PFSK-1 (cell line): ENCODE measurements at regions not wholly inside any gene's neighbourhood (a gene's known extent, or its start where the extent isn't known, plus 50 kb on each side); places are given as distances from the start of the nearest gene placed in this dataset.

Experiments used
- FOXP2 ChIP-seq: optimal IDR thresholded peaks from 2 replicates; pipeline ENCODE3; 2011; ENCODE audit warnings: borderline replicate concordance, control low read depth, inconsistent platforms; ENCODE audit not compliant: insufficient read depth; ENCODE audit errors: extremely low read length, extremely low read depth
- POLR2AphosphoS5 ChIP-seq: IDR thresholded peaks from 2 replicates; pipeline ENCODE4 v1.6.1; 2012; ENCODE audit warnings: low read depth, mild to moderate bottlenecking, control low read depth, low read length, moderate library complexity
- SIN3A ChIP-seq: IDR thresholded peaks from 2 replicates; pipeline ENCODE4 v1.6.1; 2012; ENCODE audit warnings: mild to moderate bottlenecking, low read length, moderate library complexity, borderline replicate concordance; ENCODE audit not compliant: insufficient read depth
- TAF1 ChIP-seq: IDR thresholded peaks from 2 replicates; pipeline ENCODE4 v1.6.1; 2012; ENCODE audit warnings: low read length, control low read depth, borderline replicate concordance; ENCODE audit not compliant: insufficient read depth
- TF ChIP-seq, protein P1 (sequence below), 2 experiments: IDR thresholded peaks; 2 replicates each; pipeline versions ENCODE4 v1.6.1 to v1.8.0; 2011 to 2012; ENCODE audit warnings: low read depth in 2 of 2, low read length in 2 of 2, control low read depth in 1 of 2, inconsistent platforms in 1 of 2, mild to moderate bottlenecking in 1 of 2, moderate library complexity in 1 of 2; ENCODE audit not compliant: insufficient read depth in 1 of 2

DNA sequence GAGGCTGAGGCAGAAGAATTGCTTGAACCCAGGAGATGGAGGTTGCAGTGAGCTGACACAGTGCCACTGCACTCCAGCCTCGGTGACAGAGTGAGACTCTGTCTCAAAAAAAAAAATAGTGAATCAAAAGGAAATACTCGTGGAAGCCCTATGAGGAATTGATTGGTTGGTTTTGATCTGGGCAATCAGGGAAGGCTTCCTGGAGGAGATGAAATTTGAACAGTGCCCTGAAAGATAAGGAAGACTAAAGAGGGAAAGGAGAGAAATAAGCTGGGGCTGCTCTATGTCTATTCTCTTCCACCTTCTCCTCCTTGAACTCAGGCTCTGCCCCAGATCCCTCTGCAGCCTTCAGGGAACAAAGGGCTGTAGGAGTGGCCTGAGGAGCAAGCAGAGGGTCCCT is 54.1 kb downstream of the IRF2BPL start:
- TF ChIP-seq FOXP2 (no peak), TAF1 (no peak), SIN3A (no peak), POLR2AphosphoS5 (no peak)
- TF ChIP-seq, protein P1, sequence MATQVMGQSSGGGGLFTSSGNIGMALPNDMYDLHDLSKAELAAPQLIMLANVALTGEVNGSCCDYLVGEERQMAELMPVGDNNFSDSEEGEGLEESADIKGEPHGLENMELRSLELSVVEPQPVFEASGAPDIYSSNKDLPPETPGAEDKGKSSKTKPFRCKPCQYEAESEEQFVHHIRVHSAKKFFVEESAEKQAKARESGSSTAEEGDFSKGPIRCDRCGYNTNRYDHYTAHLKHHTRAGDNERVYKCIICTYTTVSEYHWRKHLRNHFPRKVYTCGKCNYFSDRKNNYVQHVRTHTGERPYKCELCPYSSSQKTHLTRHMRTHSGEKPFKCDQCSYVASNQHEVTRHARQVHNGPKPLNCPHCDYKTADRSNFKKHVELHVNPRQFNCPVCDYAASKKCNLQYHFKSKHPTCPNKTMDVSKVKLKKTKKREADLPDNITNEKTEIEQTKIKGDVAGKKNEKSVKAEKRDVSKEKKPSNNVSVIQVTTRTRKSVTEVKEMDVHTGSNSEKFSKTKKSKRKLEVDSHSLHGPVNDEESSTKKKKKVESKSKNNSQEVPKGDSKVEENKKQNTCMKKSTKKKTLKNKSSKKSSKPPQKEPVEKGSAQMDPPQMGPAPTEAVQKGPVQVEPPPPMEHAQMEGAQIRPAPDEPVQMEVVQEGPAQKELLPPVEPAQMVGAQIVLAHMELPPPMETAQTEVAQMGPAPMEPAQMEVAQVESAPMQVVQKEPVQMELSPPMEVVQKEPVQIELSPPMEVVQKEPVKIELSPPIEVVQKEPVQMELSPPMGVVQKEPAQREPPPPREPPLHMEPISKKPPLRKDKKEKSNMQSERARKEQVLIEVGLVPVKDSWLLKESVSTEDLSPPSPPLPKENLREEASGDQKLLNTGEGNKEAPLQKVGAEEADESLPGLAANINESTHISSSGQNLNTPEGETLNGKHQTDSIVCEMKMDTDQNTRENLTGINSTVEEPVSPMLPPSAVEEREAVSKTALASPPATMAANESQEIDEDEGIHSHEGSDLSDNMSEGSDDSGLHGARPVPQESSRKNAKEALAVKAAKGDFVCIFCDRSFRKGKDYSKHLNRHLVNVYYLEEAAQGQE (IDR thresholded peaks at IDR 0.05; ENCODE audit: insufficient read depth in 1 of 2, low read depth in 2 of 2, low read length in 2 of 2), result no peak

DNA sequence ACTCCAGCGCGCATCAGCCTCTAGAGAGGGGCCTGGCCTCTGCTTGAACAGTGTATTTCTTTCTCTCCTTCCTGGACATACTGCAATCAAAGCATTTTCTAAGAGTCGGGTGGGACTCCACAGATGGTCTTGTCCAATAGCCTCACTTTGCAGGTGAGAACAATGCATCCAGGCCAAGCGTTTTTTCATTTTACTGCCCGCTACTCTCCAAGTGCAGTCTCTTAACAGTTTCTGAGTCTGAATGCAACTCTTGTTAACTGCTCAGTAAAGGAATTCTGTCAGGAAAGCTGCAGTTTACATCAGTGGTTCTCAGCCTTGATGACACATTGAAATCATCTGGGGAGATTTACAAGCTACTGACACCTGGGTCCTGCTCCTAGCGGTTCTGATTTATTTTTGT is 57.0 kb downstream of the IRF2BPL start:
- TF ChIP-seq FOXP2 (no peak), TAF1 (no peak), SIN3A (no peak), POLR2AphosphoS5 (no peak)
- TF ChIP-seq, protein P1 (IDR thresholded peaks at IDR 0.05; ENCODE audit: insufficient read depth in 1 of 2, low read depth in 2 of 2, low read length in 2 of 2), result no peak

DNA sequence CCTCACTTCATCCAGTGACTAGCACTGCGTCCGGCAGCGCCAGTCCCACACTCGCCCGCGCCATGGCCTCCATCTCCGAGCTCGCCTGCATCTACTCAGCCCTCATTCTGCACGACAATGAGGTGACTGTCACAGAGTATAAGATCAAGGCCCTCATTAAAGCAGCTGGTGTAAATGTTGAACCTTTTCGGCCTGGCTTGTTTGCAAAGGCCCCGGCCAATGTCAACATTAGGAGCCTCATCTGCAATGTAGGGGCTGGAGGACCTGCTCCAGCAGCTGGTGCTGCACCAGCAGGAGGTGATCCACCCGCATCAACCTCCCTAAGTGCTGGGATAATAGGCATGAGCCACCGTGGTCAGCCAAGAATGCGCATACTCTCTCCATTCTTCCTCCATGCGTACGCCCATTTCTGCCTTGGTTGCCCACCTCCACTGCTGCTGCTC is 59.9 kb downstream of the IRF2BPL start:
- TF ChIP-seq, protein P1 (IDR thresholded peaks at IDR 0.05; ENCODE audit: insufficient read depth in 1 of 2, low read depth in 2 of 2, low read length in 2 of 2), result no peak
- TF ChIP-seq SIN3A (no peak), FOXP2 (no peak), TAF1 (no peak), POLR2AphosphoS5 (no peak)

DNA sequence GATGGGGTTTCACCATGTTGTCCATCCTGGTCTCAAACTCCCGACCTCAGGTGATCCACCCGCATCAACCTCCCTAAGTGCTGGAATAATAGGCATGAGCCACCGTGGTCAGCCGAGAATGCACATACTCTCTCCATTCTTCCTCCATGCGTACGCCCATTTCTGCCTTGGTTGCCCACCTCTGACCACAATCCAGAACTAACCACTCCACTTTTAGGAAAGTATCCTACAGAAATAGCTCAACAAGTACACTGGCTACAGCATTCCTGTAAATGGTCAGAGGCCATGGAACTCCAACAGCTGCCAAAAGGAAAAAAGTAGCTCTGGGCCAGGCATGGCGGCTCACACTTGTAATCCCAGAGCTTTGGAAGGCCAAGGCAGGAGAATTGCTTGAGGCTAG is 60.7 kb downstream of the IRF2BPL start:
- TF ChIP-seq FOXP2, result no peak
- no peak for TF ChIP-seq SIN3A
- no peak for TF ChIP-seq TAF1
- TF ChIP-seq, protein P1 (IDR thresholded peaks at IDR 0.05; ENCODE audit: insufficient read depth in 1 of 2, low read depth in 2 of 2, low read length in 2 of 2), result no peak
- TF ChIP-seq POLR2AphosphoS5, result no peak

DNA sequence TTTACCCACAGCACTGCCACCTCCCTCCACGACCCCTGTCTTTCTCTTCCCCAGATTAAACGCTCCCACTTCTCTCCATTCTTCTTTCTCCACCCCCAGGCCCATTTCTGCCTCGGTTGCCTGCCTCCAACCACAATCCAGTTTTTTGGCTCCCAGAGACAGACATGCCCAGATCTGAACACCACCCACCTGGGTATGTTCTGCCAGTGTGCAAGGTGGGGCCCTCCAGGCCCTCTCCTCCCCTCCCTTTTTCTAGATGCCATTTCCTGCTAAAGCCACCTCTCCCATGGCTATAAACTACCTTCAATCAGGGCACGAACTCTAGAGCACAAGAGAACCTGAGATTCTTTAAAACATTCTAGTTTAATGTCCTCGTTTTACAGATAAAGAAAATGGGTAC is 63.3 kb downstream of the IRF2BPL start:
- TF ChIP-seq TAF1 (no peak), POLR2AphosphoS5 (no peak), SIN3A (no peak), FOXP2 (no peak)
- TF ChIP-seq, protein P1 (IDR thresholded peaks at IDR 0.05; ENCODE audit: insufficient read depth in 1 of 2, low read depth in 2 of 2, low read length in 2 of 2), result no peak
